Right lobe of liver (tissue), 4 donors: ENCODE measurements at regions not wholly inside any gene's neighbourhood (a gene's known extent, or its start where the extent isn't known, plus 50 kb on each side); places are given as distances from the start of the nearest gene placed in this dataset.

Experiments used
- POLR2A ChIP-seq: fragments of 450-650 bp; IDR thresholded peaks from one replicate; pipeline ENCODE4 v1.6.1; 2017; ENCODE audit warnings: antibody characterized with exemption, mild to moderate bottlenecking
- TF ChIP-seq, protein P1 (sequence below), 4 donors: fragments of 200-600 bp in 3 of 4; fragments of 450-650 bp in 1 of 4; IDR thresholded peaks; one replicate each; pipeline versions ENCODE4 v1.5.1 to v1.8.0; 2016 to 2022; ENCODE audit warnings: antibody characterized with exemption in 4 of 4, mild to moderate bottlenecking in 2 of 4
- donor health status: DM: no; HTN: no; CAD: no.
- donor health status: DM: no; HTN: no; CAD: no.
- donor health status: DM: no; HTN: yes; CAD: no.

- TF ChIP-seq, protein P1, sequence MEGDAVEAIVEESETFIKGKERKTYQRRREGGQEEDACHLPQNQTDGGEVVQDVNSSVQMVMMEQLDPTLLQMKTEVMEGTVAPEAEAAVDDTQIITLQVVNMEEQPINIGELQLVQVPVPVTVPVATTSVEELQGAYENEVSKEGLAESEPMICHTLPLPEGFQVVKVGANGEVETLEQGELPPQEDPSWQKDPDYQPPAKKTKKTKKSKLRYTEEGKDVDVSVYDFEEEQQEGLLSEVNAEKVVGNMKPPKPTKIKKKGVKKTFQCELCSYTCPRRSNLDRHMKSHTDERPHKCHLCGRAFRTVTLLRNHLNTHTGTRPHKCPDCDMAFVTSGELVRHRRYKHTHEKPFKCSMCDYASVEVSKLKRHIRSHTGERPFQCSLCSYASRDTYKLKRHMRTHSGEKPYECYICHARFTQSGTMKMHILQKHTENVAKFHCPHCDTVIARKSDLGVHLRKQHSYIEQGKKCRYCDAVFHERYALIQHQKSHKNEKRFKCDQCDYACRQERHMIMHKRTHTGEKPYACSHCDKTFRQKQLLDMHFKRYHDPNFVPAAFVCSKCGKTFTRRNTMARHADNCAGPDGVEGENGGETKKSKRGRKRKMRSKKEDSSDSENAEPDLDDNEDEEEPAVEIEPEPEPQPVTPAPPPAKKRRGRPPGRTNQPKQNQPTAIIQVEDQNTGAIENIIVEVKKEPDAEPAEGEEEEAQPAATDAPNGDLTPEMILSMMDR (IDR thresholded peaks at IDR 0.05): no peak
- no peak for TF ChIP-seq POLR2A
These were observed 330.1 kb downstream of the SUCLG1 start for GRCh38 chr2:84129018-84129417.
